CD8-positive, alpha-beta memory T cell (primary cell): ENCODE measurements at regions not wholly inside any gene's neighbourhood (a gene's known extent, or its start where the extent isn't known, plus 50 kb on each side); places are given as distances from the start of the nearest gene placed in this dataset.
A peak's percentile ranks its signal among the peaks of the same experiment; 100 is the strongest.

Source experiments
- CTCF ChIA-PET: fragments of 350-600 bp; sonication (Branson Sonifier 250); formaldehyde crosslinking; loops from one replicate; lab custom pipeline; 2021; ENCODE audit warnings: antibody characterized with exemption; lab: Charles Lee
- POLR2A ChIA-PET: fragments of 350-600 bp; sonication (Branson Sonifier 250); formaldehyde crosslinking; loops from one replicate; lab custom pipeline; 2021; ENCODE audit warnings: antibody characterized with exemption; lab: Charles Lee
- DNase-seq, 5 donors: peaks; one replicate each; pipeline versions ENCODE4 v3.0.0 to v3.0.0-alpha.2; 2020 to 2022; ENCODE audit warnings: mixed read lengths in 1 of 5
- H3K27ac ChIP-seq: one replicate; pipeline ENCODE4 v1.7.0; 2013; ENCODE audit warnings: low read depth, mild to moderate bottlenecking, low read length, moderate library complexity
- H3K27me3 ChIP-seq: 2 replicates; pipeline ENCODE4 v1.7.0; 2013; ENCODE audit warnings: low read length, mild to moderate bottlenecking; ENCODE audit not compliant: insufficient read depth, poor library complexity, severe bottlenecking
- H3K36me3 ChIP-seq: 2 replicates; pipeline ENCODE4 v1.7.0; 2013; ENCODE audit warnings: mild to moderate bottlenecking, low read length, moderate library complexity; ENCODE audit not compliant: insufficient read depth
- H3K4me1 ChIP-seq: 2 replicates; pipeline ENCODE4 v1.7.0; 2013; ENCODE audit warnings: mild to moderate bottlenecking, low read length, moderate library complexity; ENCODE audit not compliant: insufficient read depth
- H3K4me3 ChIP-seq: 2 replicates; pipeline ENCODE4 v1.7.0; 2013; ENCODE audit warnings: mild to moderate bottlenecking, low read length
- H3K9me3 ChIP-seq: 2 replicates; pipeline ENCODE4 v1.7.0; 2013; ENCODE audit warnings: mild to moderate bottlenecking, low read length
- H3K27ac Mint-ChIP-seq, 8 donors: one replicate each; pipeline ENCODE4 v1.8.0; 2020 to 2021; ENCODE audit warnings: mixed read lengths in 8 of 8, mild to moderate bottlenecking in 6 of 8, inconsistent platforms in 3 of 8, moderate library complexity in 3 of 8
- H3K27me3 Mint-ChIP-seq, 2 donors: one replicate each; pipeline ENCODE4 v1.8.0; 2020 to 2021; ENCODE audit warnings: mixed read lengths in 2 of 2, mild to moderate bottlenecking in 1 of 2, moderate library complexity in 1 of 2
- H3K36me3 Mint-ChIP-seq, 3 donors: one replicate each; pipeline ENCODE4 v1.8.0; 2020 to 2021; ENCODE audit warnings: mixed read lengths in 3 of 3, inconsistent platforms in 1 of 3, mild to moderate bottlenecking in 1 of 3
- H3K4me1 Mint-ChIP-seq, 3 donors: one replicate each; pipeline ENCODE4 v1.8.0; 2020 to 2021; ENCODE audit warnings: mixed read lengths in 3 of 3, inconsistent platforms in 1 of 3, mild to moderate bottlenecking in 1 of 3
- H3K4me3 Mint-ChIP-seq, 7 donors: one replicate each; pipeline ENCODE4 v1.8.0; 2020 to 2021; ENCODE audit warnings: mixed read lengths in 7 of 7, mild to moderate bottlenecking in 6 of 7, moderate library complexity in 4 of 7, inconsistent platforms in 2 of 7
- H3K9me3 Mint-ChIP-seq, 5 donors: one replicate each; pipeline ENCODE4 v1.8.0; 2020 to 2022; ENCODE audit warnings: mixed read lengths in 5 of 5, mild to moderate bottlenecking in 3 of 5, moderate library complexity in 2 of 5, inconsistent platforms in 1 of 5

GRCh38 chrX:74234818-74235217, 69.2 kb upstream of the ZCCHC13 start:
- no peak for DNase-seq
- no peaks in the 10 kb centered on the region for H3K9me3 Mint-ChIP-seq
- Histone ChIP-seq H3K9me3 (no peaks in the 10 kb centered on the region), H3K27ac (no peak overlapping the region), H3K4me1 (no peaks in the 10 kb centered on the region), H3K27me3 (no peaks in the 10 kb centered on the region), H3K36me3 (no peaks in the 10 kb centered on the region), H3K4me3 (no peak overlapping the region)
- H3K4me3 Mint-ChIP-seq: no peak overlapping the region
- POLR2A ChIA-PET: no interaction called here
- CTCF ChIA-PET: no interaction called here
- no peaks in the 10 kb centered on the region for H3K27me3 Mint-ChIP-seq
- H3K36me3 Mint-ChIP-seq: peaks cover 0 to 20% (median 0%) of the 10 kb centered on the region in 3 donors
- H3K27ac Mint-ChIP-seq: no peak overlapping the region
- peaks cover 4 to 33% (median 17%) of the 10 kb centered on the region in 3 donors for H3K4me1 Mint-ChIP-seq

- H3K4me3 ChIP-seq: no peak overlapping the region
- ChIA-PET POLR2A (no interaction called here), CTCF (no interaction called here)
- H3K4me1 Mint-ChIP-seq: peaks cover 4 to 38% (median 17%) of the 10 kb centered on the region in 3 donors
- no peak overlapping the region for H3K4me3 Mint-ChIP-seq
- H3K36me3 Mint-ChIP-seq: peaks cover 0 to 8% (median 3%) of the 10 kb centered on the region in 3 donors
- H3K36me3 ChIP-seq: no peaks in the 10 kb centered on the region
- no peak for DNase-seq
- no peaks in the 10 kb centered on the region for H3K27me3 ChIP-seq
- H3K4me1 ChIP-seq: no peaks in the 10 kb centered on the region
- H3K27ac Mint-ChIP-seq: no peak overlapping the region
- H3K27ac ChIP-seq: no peak overlapping the region
- no peaks in the 10 kb centered on the region for H3K9me3 Mint-ChIP-seq
- peaks cover 0 to 2% of the 10 kb centered on the region in 2 donors for H3K27me3 Mint-ChIP-seq
- H3K9me3 ChIP-seq: no peaks in the 10 kb centered on the region
Observed at GRCh38 chrX:74232859-74233258, 71.1 kb upstream of the ZCCHC13 start.

DNA sequence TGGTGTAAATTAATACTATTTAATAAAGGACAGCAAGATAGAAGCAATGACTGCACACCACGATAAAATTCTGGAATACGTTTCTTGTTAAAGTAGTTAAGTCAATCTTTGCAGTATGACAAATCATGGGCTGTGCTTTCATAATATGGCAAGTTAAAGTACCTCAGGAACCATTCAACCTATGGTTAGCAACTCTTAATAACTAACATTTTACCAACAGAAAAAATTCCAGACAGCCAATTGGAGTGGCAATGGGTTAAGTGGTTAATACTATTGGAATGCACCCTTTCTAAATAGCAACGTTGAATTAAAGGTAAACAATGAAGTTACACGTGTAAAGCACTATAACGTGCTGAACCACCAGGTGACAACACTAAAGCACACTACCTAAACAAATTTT, 72.4 kb upstream of the ZCCHC13 start:
- DNase-seq: no peak
- POLR2A ChIA-PET: no interaction called here
- Mint-ChIP-seq H3K36me3 (peaks cover 0 to 10% (median 3%) of the 10 kb centered on the region in 3 donors), H3K9me3 (no peaks in the 10 kb centered on the region), H3K27ac (no peak overlapping the region), H3K27me3 (peaks cover 0 to 2% of the 10 kb centered on the region in 2 donors), H3K4me1 (peaks cover 4 to 38% (median 17%) of the 10 kb centered on the region in 3 donors), H3K4me3 (no peak overlapping the region)
- H3K36me3 ChIP-seq: no peaks in the 10 kb centered on the region
- H3K27me3 ChIP-seq: no peaks in the 10 kb centered on the region
- no peaks in the 10 kb centered on the region for H3K4me1 ChIP-seq
- H3K27ac ChIP-seq: no peak overlapping the region
- H3K9me3 ChIP-seq: no peaks in the 10 kb centered on the region
- no peak overlapping the region for H3K4me3 ChIP-seq
- CTCF ChIA-PET: no interaction called here

GRCh38 chrX:74230094-74230493, 73.9 kb upstream of the ZCCHC13 start:
- no peak for DNase-seq
- H3K36me3 Mint-ChIP-seq: peaks cover 3 to 18% (median 8%) of the 10 kb centered on the region in 3 donors

GRCh38 chrX:74225111-74225510, 78.9 kb upstream of the ZCCHC13 start:
- H3K4me3 Mint-ChIP-seq: no peak overlapping the region
- peaks cover 5 to 29% (median 12%) of the 10 kb centered on the region in 3 donors for H3K4me1 Mint-ChIP-seq
- ChIA-PET CTCF (no interaction called here), POLR2A (no interaction called here)
- Histone ChIP-seq H3K27ac (no peak overlapping the region), H3K36me3 (no peaks in the 10 kb centered on the region), H3K27me3 (no peaks in the 10 kb centered on the region), H3K4me3 (no peak overlapping the region), H3K9me3 (no peaks in the 10 kb centered on the region), H3K4me1 (no peaks in the 10 kb centered on the region)
- peaks cover 8 to 43% (median 15%) of the 10 kb centered on the region in 3 donors for H3K36me3 Mint-ChIP-seq
- no peak for DNase-seq
- no peak overlapping the region for H3K27ac Mint-ChIP-seq
- peaks cover 0 to 6% of the 10 kb centered on the region in 2 donors for H3K27me3 Mint-ChIP-seq
- peaks cover 0 to 2% (median 0%) of the 10 kb centered on the region in 5 donors for H3K9me3 Mint-ChIP-seq

More at GRCh38 chrX:74230094-74230493, 73.9 kb upstream of the ZCCHC13 start:
- no peaks in the 10 kb centered on the region for H3K9me3 ChIP-seq
- ChIA-PET CTCF (no interaction called here), POLR2A (no interaction called here)
- no peaks in the 10 kb centered on the region for H3K27me3 ChIP-seq
- Mint-ChIP-seq H3K4me1 (peaks cover 4 to 35% (median 13%) of the 10 kb centered on the region in 3 donors), H3K9me3 (no peaks in the 10 kb centered on the region), H3K27ac (no peak overlapping the region), H3K4me3 (no peak overlapping the region), H3K27me3 (peaks cover 0 to 2% of the 10 kb centered on the region in 2 donors)
- no peak overlapping the region for H3K27ac ChIP-seq
- no peak overlapping the region for H3K4me3 ChIP-seq
- H3K36me3 ChIP-seq: no peaks in the 10 kb centered on the region
- no peaks in the 10 kb centered on the region for H3K4me1 ChIP-seq

DNA sequence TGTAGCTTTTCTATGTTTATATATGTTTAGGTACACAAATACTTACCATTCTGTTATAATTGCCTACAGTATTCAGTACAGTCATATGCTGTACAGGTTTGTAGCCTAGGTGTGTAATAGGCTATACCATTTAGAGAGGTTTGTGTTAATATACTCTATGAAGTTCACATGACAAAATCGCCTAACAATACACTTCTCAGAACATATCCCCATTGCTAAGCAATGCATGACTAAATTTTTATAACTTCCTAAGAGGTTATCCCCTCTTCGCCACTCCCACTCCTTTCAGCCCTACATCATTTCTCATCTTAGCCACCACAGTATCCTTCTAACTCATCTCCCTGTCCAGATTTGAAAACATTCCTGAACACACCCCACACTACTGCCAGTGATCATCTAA, 83.7 kb upstream of the ZCCHC13 start:
- peak overlapping the region in 1 of 8 donors; percentile 70 for H3K27ac Mint-ChIP-seq
- H3K4me1 Mint-ChIP-seq: peaks cover 5 to 31% (median 12%) of the 10 kb centered on the region in 3 donors
- DNase-seq: no peak
- H3K36me3 Mint-ChIP-seq: peaks cover 7 to 65% (median 16%) of the 10 kb centered on the region in 3 donors
- Histone ChIP-seq H3K36me3 (no peaks in the 10 kb centered on the region), H3K4me3 (no peak overlapping the region), H3K4me1 (no peaks in the 10 kb centered on the region), H3K27ac (no peak overlapping the region), H3K27me3 (no peaks in the 10 kb centered on the region), H3K9me3 (no peaks in the 10 kb centered on the region)
- peaks cover 0 to 9% of the 10 kb centered on the region in 2 donors for H3K27me3 Mint-ChIP-seq
- POLR2A ChIA-PET: no interaction called here
- CTCF ChIA-PET: no interaction called here
- no peak overlapping the region for H3K4me3 Mint-ChIP-seq
- H3K9me3 Mint-ChIP-seq: peaks cover 0 to 2% (median 0%) of the 10 kb centered on the region in 5 donors

- Mint-ChIP-seq H3K36me3 (peaks cover 1 to 67% (median 17%) of the 10 kb centered on the region in 3 donors), H3K27ac (no peak overlapping the region), H3K4me3 (no peak overlapping the region), H3K4me1 (peaks cover 5 to 31% (median 13%) of the 10 kb centered on the region in 3 donors), H3K27me3 (peaks cover 0 to 9% of the 10 kb centered on the region in 2 donors), H3K9me3 (no peaks in the 10 kb centered on the region)
- Histone ChIP-seq H3K36me3 (no peaks in the 10 kb centered on the region), H3K27me3 (no peaks in the 10 kb centered on the region), H3K9me3 (no peaks in the 10 kb centered on the region), H3K27ac (no peak overlapping the region), H3K4me1 (no peaks in the 10 kb centered on the region), H3K4me3 (no peak overlapping the region)
- ChIA-PET POLR2A (no interaction called here), CTCF (no interaction called here)
- no peak for DNase-seq
Observed at GRCh38 chrX:74218895-74219294, 85.1 kb upstream of the ZCCHC13 start.

DNA sequence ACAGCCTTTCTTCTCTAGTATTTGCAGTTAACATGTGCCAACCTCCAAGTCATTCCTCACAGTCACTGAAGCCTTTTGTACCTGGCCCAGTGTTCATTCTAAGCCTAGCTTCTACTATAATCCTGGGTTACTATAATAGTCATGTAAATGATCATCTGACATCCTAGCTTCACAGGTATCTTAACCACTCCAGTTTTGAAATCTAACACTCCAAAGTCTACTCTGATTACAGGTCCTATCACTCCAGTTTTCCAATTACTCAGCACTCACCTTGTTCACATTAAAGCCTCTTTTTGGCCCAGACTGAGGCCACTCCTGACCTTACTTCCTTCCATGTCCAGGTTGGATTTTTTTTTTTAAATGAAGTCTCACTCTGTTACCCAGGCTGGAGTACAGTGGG, 87.6 kb upstream of the ZCCHC13 start:
- peaks cover 3 to 18% (median 4%) of the 10 kb centered on the region in 3 donors for H3K4me1 Mint-ChIP-seq
- no peaks in the 10 kb centered on the region for H3K9me3 Mint-ChIP-seq
- H3K4me1 ChIP-seq: no peaks in the 10 kb centered on the region
- no peaks in the 10 kb centered on the region for H3K36me3 ChIP-seq
- no peaks in the 10 kb centered on the region for H3K27me3 ChIP-seq
- peaks cover 0 to 6% of the 10 kb centered on the region in 2 donors for H3K27me3 Mint-ChIP-seq
- H3K27ac Mint-ChIP-seq: no peak overlapping the region
- ChIA-PET POLR2A (no interaction called here), CTCF (no interaction called here)
- no peak overlapping the region for H3K4me3 ChIP-seq
- no peaks in the 10 kb centered on the region for H3K9me3 ChIP-seq
- peaks cover 0 to 67% (median 12%) of the 10 kb centered on the region in 3 donors for H3K36me3 Mint-ChIP-seq
- no peak overlapping the region for H3K27ac ChIP-seq
- no peak overlapping the region for H3K4me3 Mint-ChIP-seq
- DNase-seq: no peak
